Fibroblast of skin of right quadriceps (primary cell): ENCODE measurements at regions not wholly inside any gene's neighbourhood (a gene's known extent, or its start where the extent isn't known, plus 50 kb on each side); places are given as distances from the start of the nearest gene placed in this dataset.

ENCODE experiments used
- DNase-seq: peaks from one replicate; pipeline ENCODE4 v3.0.0-alpha.2; 2013

DNA sequence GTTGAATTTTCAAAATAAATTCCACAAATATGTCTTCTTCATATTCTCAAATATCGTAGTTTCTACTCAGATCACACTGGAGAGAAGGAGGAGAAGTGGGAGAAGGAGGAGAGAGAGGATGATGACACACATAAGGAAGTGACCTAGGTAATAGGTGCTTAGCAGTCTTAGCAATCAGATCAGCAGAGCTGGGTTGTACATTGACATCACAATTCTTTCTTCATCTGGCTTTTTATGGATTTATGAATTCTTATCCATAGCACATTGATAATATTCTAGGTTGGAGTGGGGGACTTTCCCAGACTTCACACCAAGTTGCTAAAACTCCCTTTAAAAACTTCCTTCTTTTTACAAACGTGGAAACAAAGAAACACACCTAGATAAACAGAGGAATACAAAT, 86.9 kb downstream of the FGF9 start:
- DNase-seq: no peak

DNA sequence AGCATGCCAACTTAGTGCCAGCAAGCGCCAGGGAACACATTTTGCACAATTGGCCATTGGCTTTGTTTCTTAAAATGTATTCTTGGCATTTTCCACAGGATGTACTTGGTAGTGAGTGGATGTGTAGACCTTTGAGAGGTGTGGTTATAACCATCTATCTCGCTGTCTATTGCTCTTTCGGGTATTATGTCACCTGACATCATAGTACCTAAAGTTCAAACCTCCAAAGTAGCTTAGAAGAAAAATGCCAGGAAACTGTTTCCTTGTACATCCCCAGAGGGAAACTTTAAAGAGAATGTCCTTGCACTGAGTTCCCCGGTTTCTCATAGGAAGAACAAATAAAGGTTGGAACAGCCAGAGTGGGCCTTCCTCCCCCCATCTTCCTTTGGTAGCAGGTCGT, 87.6 kb downstream of the FGF9 start:
- DNase-seq: no peak

DNA sequence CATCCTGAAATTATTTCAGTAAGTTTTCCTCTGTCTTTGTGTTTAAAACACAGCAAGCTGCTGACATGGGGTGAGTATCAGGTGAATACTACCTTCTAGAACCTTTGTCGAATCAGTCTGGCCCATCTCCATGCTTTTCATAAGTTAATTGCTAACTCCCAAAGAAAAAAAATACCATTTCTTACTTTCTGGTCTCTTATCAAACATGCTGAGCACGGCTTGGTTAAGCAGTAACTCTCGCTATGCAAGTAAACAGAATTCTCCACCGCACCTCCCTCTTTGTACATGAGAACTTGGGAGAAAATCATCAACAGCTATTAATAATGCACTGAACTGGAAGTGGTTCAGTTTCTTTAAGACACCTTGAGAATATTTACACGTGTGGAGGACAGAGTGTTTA, 88.6 kb downstream of the FGF9 start:
- no peak for DNase-seq

DNA sequence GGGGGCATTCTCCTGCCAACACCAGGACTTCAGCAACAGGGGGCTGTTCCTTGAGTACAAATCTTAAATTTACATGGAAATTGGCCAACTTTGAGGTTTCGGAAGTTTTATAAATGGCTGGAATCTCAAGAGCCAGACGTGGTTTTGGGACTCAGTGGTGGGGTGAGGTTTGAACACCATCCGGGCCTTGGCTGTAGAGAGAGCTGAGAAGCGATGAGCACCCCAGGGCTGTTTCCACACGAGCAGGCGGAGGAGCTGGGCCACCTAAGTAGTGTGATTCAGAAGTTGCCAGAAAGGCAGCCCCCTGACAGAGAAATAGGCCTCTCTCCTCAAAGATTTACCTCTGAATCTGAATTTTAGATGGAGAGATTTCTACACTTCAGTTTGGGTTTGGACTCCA, 89.0 kb downstream of the FGF9 start:
- DNase-seq: no peak

DNA sequence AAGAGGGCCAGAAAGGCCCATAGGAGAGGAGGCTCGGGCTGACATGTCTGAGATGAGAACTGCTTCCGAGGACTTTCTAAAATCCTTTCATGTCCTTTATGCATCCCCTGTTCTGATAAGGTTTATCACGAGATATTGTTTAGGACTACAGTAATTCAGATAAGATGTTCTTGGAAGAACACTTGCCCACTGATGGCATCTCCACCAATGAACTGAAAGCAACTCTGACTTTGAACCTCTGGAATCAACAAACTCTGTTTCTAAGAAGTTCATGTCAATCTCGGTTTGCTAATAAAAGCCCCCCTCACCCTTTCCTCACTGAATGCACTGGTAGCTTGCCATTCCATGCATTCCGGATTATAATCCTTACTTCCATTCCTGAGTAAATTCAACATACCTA, 90.9 kb downstream of the FGF9 start:
- DNase-seq: no peak

DNA sequence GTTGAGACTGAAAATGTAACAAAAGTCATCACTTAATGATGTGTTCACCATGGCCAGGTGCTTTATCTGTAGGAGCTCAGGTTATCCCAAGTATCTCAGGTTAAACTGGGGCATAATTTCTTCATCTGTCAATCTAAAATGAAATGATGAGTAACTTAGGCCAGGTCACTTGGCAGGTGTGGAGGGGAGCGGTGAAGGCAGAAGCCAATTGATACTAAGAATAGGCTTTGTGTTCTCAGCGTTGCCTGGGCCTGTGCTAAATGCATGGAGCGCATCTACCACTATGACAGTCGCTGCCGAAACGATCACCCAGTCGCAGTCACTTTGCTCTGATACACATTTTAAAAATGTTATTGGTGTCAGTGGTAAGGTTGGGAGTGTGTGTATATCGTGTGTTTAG, 91.6 kb downstream of the FGF9 start:
- DNase-seq: no peak

DNA sequence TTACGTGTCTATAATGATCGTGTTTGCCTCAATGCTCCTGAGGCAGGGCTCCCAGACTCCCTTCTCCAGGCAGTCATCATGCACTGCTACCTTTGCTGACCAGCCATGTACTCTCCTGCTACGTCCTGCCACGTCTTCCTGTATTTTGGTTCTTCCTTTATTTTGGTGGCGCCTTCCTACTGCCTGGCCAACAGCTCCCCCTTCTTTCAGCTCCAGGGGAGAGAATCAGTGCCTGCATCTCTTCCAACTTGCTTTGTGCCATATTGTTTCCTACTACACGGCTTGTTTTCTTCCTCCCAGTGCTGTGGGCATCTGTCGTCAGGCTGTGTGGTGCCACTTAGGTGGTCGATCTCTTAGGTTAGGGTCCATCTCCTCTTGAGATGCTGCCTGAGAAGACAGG, 96.2 kb downstream of the FGF9 start:
- no peak for DNase-seq

DNA sequence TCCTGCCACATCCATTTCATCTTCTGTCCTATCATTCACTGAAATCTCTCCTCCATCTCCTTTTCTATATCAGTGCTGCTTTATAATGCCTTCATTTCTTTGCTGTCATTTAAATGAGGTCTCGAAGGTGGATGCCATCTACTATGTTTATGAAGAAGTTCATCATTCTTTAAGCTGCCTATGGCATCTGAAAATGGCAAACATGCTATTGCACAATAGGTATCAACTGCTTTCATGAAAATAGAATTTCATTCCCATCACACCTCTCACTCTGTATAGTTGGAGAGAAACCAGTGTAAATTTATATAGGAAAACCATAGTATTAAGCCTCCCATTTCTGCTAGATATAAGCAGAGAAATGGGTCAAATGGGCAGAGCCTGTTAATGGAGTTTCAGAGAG, 100.2 kb downstream of the FGF9 start:
- no peak for DNase-seq

DNA sequence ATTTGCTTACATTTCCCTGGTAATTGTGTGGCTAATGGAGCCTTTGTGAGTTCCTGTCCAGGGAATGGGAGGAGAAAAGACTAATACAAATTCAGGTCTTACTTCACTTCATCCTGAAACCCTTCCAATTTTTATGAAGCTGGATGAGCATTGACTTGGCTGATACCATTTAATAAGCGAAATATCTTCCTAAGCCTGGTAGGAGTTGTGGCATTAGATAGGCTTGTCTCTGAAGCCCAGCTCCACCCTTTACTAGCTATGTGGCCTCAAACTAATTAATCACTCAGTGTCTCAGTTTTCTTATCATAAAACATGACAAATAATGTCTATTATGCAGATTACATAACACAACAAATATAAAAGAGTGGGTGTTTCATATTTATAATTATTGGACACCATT, 106.3 kb downstream of the FGF9 start:
- DNase-seq: no peak

DNA sequence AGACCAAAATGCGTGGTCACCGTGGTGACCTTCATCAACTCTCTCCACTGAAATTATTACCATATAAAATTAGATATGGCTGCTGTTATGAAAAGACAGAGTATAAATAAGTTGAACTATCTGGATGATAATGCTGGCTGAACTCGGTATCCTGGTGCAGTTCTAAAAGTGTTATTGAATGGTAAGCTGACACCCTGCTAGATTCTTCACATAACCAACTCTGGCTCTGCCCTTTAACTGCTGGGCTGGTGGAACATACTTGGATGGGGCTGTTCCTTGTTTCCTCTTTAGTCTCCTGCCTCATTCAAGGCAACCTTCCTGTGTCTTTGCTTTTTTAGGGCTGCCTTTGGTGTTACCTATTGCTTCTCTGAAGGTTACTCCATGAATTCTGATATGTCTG, 106.9 kb downstream of the FGF9 start:
- DNase-seq: no peak

DNA sequence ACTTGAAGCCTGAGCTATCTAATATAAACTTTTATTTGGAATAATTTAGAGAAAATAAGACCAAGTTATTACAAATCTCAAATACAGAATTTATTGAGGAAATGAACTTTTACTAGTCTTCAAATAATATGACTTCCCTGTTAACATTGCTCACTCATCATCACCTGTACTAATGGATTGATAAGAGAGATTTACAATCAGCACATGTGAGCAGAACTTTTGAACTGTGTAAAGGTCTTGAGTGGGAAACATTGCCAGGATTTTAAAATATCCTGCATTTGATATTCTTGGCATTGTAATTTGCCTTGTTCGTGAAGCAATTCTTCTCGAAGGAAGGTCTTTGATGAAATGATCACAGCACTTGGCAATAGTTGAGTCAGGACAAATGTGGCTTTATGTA, 111.9 kb downstream of the FGF9 start:
- DNase-seq: no peak

DNA sequence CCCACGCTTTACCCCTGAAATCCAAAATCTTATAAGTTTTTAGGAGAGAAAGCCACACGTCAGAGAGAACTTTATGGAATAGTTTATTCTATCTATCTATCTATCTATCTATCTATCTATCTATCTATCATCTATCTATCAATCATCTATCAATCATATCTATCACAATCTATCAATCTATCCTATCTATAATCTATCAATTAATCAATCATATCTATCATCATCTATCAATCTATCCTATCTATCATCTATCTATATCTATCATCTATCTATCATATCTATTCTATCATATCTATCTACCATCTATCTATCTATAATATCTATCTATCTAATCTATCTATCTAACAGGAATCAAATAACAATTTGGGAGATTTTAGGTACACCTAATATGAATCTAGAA, 115.1 kb downstream of the FGF9 start:
- DNase-seq: no peak

DNA sequence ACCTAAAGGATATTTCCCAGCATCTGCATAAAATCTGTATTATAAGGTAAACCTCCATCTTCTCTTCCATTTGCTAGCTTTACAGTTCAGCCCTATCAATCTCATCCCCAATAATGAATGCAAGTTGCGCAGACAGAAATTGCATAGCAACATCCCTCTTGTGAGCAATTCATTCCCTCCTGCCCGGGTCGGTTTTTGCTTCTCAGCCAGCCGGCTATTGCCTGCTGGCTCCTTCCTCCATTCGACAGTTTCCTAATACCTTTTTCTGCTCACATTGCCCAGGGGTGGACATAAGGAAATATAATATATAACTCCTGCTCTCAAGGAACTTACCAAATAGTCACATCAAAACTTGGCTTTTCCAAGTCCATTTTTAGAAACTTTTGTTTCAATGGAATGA, 125.2 kb downstream of the FGF9 start:
- DNase-seq: no peak

DNA sequence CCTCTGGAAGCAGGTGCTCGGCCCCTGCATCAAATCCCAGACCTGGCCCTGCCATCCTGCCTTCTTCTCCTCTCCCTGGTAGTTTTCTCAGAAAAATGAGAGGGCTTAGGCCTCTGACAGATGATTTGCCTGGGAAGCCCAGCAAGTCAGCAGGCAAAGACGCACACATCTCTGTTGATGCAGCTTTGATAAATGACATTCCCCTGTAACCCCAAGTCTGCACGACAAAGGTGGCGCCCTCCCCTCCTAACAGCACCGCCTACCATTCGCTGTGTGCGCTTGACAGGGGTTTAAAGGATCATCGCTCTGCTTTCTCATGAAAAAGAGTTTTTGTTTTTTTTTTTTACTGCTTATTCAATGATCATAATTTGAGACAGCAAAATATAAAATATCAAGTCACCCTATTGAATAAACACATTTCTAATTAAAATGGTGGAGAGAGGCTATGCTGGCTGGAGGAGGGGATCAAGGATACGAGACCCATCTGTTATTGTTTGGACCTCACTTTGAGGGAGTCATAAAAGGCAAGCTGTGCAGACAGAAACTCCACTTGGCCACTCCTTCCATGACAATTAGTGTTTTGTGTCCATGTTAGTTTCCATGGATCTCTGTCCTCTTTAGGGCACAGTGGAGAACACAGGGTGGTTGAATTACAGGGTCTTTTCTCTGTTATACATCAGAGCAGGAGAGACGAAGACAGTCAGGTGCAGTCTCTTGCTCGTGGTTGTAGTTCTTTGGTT, 126.1 kb downstream of the FGF9 start:
- no peak for DNase-seq

DNA sequence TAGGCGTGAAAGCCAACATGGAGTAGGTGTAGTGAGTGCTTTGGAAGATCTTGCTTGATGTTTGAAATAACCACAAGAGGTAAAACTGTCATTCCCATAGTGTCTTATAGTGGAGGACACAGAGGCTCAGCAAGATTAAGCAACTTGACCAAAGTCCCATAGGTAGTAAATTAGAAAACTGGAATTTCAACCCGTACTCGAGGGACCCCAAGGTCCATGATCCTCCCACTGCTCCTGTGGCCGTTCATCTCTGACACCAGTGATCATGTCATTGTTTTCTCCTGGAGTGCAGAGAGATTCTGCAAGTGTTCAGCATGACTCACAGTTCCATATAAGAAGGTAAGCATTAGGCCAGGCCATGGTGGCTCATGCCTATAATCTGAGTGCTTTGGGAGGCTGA, 126.9 kb downstream of the FGF9 start:
- DNase-seq: no peak

DNA sequence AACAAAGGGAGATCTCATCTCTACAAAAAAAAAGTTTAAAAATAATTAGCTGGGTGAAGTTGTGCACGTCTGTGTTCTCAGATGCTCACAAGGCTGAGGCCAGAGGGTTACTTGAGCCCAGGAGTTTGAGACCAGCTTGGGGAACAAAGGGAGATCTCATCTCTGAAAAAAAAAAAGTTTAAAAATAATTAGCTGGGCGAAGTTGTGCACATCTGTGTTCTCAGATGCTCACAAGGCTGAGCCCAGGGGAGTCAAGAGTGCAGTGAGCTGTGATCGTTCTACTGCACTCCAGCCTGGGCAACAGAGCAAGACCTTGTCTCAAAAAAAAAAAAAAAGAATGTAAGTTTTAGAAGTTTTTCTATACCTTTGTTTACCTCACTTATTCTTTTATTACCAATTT, 127.3 kb downstream of the FGF9 start:
- DNase-seq: no peak

DNA sequence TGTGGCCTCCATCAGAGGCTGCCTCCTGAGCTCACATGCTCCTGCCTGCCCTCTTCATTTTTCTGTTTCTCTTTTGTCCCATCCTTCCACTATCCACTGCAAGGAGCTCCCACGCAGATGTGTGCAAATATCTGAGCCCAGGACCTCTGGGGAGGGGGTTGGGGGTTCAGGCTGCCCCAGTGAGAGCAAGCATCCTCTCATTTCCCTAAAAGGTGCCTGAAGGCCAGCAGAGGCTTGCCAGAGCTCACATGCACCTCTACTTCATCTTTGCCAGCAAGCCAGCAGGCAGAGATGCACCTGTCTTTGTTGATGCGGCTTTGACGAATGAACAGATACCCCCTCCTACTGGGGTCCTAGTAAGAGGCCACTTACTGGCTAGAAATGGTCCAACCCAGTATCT, 128.8 kb downstream of the FGF9 start:
- no peak for DNase-seq

DNA sequence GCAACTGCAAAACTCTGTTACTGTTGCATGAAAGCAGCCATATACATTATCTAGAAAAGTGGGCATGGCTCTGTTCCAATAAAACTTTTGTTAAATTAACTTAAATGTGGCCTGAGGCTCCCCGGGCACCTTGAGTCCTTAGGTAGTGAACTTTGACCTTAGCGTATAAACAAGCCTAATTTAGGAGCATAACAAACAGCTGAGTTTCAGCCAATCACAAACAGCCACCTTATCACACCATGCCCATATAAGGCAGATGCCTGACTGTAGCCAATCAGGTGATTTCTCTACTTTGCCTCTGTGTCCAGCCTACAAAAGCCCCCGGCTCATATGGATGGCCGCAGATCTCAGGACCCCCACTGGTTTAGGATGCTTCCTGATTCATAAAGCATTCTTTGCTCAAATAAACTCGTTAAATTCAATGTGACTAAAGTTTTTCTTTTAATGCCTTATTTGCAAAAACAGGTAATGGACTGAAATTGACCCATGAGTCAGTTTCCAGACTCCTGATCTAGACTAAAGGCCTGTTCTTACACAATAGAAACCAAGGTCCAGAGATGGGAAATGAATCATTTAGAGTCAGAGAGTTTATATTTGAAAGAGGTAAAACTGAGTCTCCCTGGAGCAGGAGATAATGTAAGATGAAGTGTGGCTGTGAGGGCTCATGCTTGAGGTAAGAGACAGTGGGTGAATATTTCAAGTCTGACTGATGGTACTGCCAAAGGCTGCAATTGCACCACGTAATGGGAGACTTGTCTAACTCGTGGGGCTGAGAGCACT, 130.2 kb downstream of the FGF9 start:
- no peak for DNase-seq

DNA sequence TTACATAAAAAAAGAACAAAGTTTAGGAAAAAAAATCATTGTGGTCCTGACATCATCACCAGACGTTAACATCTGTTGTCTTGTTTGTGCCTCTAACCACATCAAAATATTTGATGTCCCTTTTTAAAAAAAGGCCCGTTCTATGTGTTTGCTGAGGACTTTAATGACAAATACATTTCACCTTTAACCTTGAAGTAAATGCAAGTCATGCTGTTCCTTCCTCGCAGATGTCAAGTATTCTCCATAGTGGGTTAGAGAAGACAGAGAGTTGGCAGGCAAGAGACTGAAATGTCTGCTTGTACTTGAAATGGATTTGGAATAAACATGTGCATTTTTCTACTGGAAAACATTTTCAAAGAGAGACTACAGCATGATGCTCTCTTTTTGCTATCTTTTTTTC, 134.9 kb downstream of the FGF9 start:
- DNase-seq: no peak

DNA sequence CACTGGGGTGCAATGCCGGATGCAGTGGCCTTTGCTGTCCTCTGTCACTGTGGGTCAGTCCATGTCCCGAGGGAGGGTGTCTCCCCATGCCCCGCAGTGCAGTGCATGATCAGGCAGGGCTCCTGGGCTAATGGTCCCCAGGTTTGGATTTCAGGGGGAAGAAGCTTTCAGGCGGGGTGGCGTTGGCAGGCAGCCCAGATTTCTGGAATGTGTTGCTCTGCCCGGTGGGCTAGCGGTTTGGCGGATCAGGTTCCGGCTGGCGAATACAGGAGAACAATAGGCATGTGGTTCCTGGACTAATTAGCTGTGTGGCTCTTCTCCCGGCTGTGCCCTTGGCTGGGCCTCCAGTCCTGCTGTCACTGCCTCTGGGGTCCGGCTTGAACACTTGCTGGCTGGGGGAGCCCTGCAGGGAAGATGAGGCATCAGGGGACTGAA, 141.3 kb downstream of the FGF9 start:
- no peak for DNase-seq

DNA sequence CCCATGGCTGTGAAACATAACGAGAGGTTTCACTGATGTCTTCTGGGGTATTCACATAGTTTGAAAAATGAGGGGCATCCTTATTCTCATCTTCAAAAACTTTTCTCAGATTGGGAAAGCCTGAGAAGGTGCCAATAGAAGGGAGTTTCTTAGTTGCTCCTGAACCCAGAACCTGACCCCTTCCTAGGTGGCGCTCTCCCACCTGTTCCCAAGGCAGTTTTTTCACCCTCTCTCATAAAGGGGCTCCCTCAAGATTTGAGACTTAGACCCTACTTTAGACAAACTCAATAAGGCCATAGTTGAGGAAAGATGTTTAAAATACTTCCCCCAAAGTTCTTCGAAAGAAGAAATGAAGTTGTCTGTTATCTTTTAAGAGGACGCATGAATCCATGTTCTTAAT, 142.2 kb downstream of the FGF9 start:
- DNase-seq: no peak

DNA sequence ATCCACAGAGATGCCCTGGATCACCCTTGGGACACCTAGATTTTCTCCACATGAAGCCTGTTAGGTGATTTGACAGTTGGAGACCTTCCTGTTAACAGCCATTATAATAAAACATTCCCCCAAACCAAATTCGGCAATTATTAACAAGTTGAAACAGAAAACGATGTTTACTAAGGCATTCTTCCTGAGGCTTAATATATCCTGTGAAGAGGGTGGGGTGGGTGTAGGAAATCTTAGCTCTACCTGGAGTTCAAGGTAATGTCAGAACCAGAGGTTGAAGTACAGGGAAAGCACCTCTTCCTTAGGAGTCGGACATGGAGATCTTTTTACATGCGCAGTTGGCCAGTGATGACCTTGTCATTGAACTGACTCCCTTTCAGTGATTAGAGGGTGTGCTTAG, 143.0 kb downstream of the FGF9 start:
- DNase-seq: no peak

DNA sequence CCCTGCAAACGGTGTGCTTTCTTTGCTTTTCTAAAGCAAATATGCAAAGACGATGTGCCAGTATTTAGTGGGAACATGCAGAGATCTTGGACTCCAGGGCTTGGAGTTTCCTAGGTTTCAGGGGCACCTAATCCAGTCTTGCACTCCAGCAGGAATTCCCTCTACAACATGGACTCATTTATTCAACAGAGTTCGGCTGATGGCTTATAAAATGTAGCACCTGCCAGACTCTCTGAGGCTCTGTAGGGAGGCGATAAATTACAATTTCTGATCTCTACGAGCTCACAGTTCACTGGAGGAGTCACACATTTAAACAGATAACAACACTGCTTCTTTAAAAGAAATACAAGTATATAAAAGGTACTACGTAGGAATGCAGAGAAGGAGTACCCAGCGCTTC, 143.7 kb downstream of the FGF9 start:
- DNase-seq: no peak

DNA sequence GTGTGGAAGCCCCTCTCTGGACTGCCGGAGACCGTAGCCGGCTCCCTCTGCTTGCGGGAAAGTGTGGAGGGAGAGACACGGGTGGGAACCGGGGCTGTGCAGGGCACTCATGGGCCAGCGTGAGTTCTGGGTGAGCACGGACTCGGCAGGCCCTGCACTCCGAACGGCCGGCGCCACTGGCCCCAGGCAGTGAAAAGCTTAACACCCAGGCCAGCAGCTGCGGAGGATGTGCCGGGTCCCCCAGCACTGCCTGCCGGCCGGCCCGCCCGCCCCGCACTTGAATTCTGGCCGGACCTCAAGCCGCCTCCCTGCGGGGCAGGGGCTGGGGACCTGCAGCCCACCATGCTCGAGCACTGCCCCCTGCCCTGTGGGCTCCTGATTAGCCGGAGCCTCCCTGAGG, 147.0 kb downstream of the FGF9 start:
- no peak for DNase-seq

DNA sequence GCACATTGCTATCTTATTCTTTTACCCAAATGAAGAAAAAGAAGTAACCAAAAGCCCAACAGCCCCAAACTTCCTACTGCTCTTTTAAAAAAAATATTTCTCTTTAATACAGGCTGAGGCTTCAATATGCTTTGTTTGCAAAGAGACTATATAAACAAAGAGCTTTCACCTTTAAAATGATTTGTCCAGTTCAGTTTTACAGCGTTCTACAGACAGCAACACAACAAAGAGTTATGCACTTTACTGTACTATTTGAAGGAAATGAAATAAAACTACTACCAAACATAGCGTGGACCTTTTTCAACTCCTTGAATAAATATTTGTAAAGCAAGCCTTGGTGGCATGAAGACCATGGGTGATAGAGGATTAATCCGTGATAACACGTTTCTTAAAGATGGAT, 151.2 kb downstream of the FGF9 start:
- no peak for DNase-seq
